ENCODE measurements at regions not wholly inside any gene's neighbourhood (a gene's known extent, or its start where the extent isn't known, plus 50 kb on each side); places are given as distances from the start of the nearest gene placed in this dataset.
A peak's percentile ranks its signal among the peaks of the same experiment; 100 is the strongest.

DNA sequence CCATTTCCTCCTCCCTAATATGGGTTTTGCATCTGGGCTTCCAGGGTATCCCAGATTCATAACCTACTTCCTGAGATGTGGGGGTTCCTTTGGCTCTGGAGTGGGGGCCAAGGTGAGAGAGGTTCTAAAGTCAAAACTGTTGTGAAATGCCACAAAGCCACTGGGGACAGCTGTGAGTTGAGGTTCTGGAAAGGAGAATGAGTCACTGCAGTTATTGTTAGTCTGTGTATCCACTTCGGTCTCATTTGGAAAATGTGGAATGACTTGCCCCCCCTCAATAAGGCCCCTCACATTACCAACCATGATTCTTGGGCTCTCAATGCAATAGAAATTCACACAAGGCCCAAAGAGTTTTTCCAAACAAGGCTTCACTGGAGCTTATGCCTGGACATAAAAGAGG, 51.1 kb upstream of the LGALSL start:
- TF ChIP-seq FOXP2 (optimal IDR thresholded peaks at IDR 0.05; ENCODE audit: borderline replicate concordance, extremely low read depth, extremely low read length, insufficient read depth), result no peak

DNA sequence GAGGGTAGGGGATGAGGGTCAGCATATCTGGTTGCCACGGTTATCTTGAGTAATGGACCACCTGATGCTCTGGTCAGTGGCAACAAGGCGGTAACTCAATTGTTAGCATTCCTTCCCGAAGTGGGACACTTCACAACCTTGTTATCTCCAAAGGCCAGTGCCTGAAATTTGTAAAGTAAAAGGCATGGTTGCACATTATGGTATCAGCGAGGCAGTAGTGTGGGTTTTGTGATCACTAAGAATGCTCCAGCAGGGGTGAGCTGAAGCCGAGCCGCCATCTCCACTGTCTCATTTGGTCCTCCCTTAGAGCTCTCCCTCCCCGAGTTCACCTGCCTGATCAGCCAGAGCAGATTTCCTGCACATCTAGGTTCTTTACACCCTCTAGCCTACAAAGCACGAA, 50.5 kb upstream of the LGALSL start:
- TF ChIP-seq FOXP2 (optimal IDR thresholded peaks at IDR 0.05; ENCODE audit: borderline replicate concordance, extremely low read depth, extremely low read length, insufficient read depth) (no peak), POLR2AphosphoS5 (IDR thresholded peaks at IDR 0.05; ENCODE audit: low read depth, low read length) (no peak), SIN3A (IDR thresholded peaks at IDR 0.05; ENCODE audit: borderline replicate concordance, insufficient read depth, low read length) (no peak), TAF1 (IDR thresholded peaks at IDR 0.05; ENCODE audit: borderline replicate concordance, insufficient read depth, low read length) (no peak)
- TF ChIP-seq, protein P1, sequence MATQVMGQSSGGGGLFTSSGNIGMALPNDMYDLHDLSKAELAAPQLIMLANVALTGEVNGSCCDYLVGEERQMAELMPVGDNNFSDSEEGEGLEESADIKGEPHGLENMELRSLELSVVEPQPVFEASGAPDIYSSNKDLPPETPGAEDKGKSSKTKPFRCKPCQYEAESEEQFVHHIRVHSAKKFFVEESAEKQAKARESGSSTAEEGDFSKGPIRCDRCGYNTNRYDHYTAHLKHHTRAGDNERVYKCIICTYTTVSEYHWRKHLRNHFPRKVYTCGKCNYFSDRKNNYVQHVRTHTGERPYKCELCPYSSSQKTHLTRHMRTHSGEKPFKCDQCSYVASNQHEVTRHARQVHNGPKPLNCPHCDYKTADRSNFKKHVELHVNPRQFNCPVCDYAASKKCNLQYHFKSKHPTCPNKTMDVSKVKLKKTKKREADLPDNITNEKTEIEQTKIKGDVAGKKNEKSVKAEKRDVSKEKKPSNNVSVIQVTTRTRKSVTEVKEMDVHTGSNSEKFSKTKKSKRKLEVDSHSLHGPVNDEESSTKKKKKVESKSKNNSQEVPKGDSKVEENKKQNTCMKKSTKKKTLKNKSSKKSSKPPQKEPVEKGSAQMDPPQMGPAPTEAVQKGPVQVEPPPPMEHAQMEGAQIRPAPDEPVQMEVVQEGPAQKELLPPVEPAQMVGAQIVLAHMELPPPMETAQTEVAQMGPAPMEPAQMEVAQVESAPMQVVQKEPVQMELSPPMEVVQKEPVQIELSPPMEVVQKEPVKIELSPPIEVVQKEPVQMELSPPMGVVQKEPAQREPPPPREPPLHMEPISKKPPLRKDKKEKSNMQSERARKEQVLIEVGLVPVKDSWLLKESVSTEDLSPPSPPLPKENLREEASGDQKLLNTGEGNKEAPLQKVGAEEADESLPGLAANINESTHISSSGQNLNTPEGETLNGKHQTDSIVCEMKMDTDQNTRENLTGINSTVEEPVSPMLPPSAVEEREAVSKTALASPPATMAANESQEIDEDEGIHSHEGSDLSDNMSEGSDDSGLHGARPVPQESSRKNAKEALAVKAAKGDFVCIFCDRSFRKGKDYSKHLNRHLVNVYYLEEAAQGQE (IDR thresholded peaks at IDR 0.05; ENCODE audit: insufficient read depth in 1 of 2, low read depth in 2 of 2, low read length in 2 of 2), result no peak

DNA sequence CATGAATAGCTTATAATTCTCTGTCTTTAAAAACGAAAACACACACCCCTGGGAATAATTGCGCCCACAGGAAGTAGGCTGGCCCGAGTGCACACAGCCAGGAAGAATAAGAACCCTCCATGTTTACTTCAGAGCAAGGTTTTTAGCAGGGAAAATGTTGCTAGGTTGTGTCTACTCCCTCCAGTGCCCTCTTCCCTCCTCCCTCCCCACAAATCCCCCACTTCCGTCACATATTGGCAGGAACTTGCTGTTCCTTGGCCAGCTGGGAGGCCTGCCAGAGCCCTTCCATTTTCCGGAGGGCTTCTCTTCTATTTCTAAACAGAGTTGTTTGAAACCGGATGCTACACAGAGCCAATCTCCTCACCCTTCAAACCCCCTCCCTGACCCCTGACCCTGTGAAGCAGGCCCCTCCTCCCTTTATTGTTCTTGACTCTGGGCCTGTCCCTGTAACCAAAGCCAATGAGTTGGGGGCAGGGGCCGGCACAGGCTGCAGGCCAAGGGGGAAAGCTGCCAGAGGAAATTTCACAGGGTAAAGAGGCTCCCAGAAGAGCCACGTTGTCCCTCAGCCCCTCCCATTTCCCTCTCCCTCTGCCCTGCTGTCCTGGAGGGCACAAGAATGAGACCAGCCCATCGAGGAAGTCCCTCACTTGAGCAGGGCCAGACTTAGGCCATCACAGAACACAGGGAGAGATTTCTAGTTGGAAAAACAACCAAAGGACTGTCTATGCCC, 49.8 kb upstream of the LGALSL start:
- TF ChIP-seq SIN3A (IDR thresholded peaks at IDR 0.05; ENCODE audit: borderline replicate concordance, insufficient read depth, low read length), result 0 out of 2 replicates have a peak, but pooled peaks have one; percentile 62
- peak; percentile 63 for TF ChIP-seq FOXP2 (optimal IDR thresholded peaks at IDR 0.05; ENCODE audit: borderline replicate concordance, extremely low read depth, extremely low read length, insufficient read depth)
- peak; percentile 46; the same call in 1 of the 2 replicates for TF ChIP-seq POLR2AphosphoS5 (IDR thresholded peaks at IDR 0.05; ENCODE audit: low read depth, low read length)
- TF ChIP-seq, protein P1 (IDR thresholded peaks at IDR 0.05; ENCODE audit: insufficient read depth in 1 of 2, low read depth in 2 of 2, low read length in 2 of 2), result peak in 1 of 2 experiments; percentile 68; a peak in 1 of 4 replicates
- TF ChIP-seq TAF1 (IDR thresholded peaks at IDR 0.05; ENCODE audit: borderline replicate concordance, insufficient read depth, low read length), result no peak

Measured in PFSK-1 (cell line).